Adrenal gland (tissue), 9 donors: ENCODE measurements at regions not wholly inside any gene's neighbourhood (a gene's known extent, or its start where the extent isn't known, plus 50 kb on each side); places are given as distances from the start of the nearest gene placed in this dataset.

Source experiments
- DNase-seq, 7 donors: peaks; one replicate each; pipeline ENCODE4 v3.0.0-alpha.2; 2019 to 2020
- H3K27ac ChIP-seq, 5 donors: fragments of 200-600 bp; sonication (generic) in 4 of 5; 1 replicate in 3 of 5; 2 replicates in 2 of 5; pipeline versions ENCODE4 v1.5.1 to v1.8.0; 2016 to 2020; ENCODE audit warnings: mild to moderate bottlenecking in 1 of 5
- H3K27me3 ChIP-seq: fragments of 200-600 bp; 2 replicates; pipeline ENCODE4 v1.8.0; 2021
- H3K36me3 ChIP-seq, 2 donors: fragments of 200-600 bp; replicated peaks in 1 of 2; 1 replicate in 1 of 2; 2 replicates in 1 of 2; pipeline versions ENCODE4 v1.5.1 to v1.8.0; 2018 to 2022
- H3K4me1 ChIP-seq, 2 donors: fragments of 200-600 bp; replicated peaks in 1 of 2; 1 replicate in 1 of 2; 2 replicates in 1 of 2; pipeline versions ENCODE4 v1.5.1 to v1.8.0; 2018 to 2021
- H3K4me3 ChIP-seq, 4 donors: fragments of 200-600 bp; sonication (generic) in 3 of 4; one replicate each; pipeline ENCODE4 v1.5.1; 2016 to 2018
- H3K9me3 ChIP-seq, 3 donors: fragments of 200-600 bp; sonication (generic) in 1 of 3; replicated peaks in 1 of 3; 1 replicate in 2 of 3; 2 replicates in 1 of 3; pipeline versions ENCODE4 v1.5.1 to v1.8.0; 2016 to 2021
- POLR2A ChIP-seq, 2 donors: fragments of 450-650 bp; IDR thresholded peaks; one replicate each; pipeline ENCODE4 v1.6.1; 2017; ENCODE audit warnings: antibody characterized with exemption in 2 of 2, mild to moderate bottlenecking in 2 of 2, moderate library complexity in 1 of 2
- WGBS, 4 donors: extraction: QIAGEN DNeasy Blood & Tissue Kit in 2 of 4; methylation state at CpG; one replicate each; pipeline versions ENCODE4 v1.1.5 to v1.1.7; 2013 to 2017; 5-methylcytosine and 5-hydroxymethylcytosine counted together
- intact Hi-C, 2 donors: fragments of 100-400 bp; cut with DNase I; formaldehyde crosslinking; loops; one replicate each; pipeline versions ENCODE4 v1.14.1 to v1.15.0; 2022 to 2023
- TF ChIP-seq, protein P1 (sequence below), 6 experiments: fragments of 450-650 bp in 4 of 6; fragments of 200-600 bp in 2 of 6; sonication (generic) in 1 of 6; IDR thresholded peaks; 1 replicate in 5 of 6; 2 replicates in 1 of 6; pipeline versions ENCODE4 v1.5.1 to v1.8.0; 2016 to 2021; ENCODE audit warnings: antibody characterized with exemption in 6 of 6, mild to moderate bottlenecking in 2 of 6, moderate library complexity in 1 of 6
- donor health status: healthy with polysubstance abuse.
- donor health status: Bipolar disorder and iron deficiency.
- donor health status: DM: yes; HTN: yes; CAD: no.
- donor health status: DM: no; HTN: no; CAD: no.
- donor health status: DM: no; HTN: no; CAD: no.

DNA sequence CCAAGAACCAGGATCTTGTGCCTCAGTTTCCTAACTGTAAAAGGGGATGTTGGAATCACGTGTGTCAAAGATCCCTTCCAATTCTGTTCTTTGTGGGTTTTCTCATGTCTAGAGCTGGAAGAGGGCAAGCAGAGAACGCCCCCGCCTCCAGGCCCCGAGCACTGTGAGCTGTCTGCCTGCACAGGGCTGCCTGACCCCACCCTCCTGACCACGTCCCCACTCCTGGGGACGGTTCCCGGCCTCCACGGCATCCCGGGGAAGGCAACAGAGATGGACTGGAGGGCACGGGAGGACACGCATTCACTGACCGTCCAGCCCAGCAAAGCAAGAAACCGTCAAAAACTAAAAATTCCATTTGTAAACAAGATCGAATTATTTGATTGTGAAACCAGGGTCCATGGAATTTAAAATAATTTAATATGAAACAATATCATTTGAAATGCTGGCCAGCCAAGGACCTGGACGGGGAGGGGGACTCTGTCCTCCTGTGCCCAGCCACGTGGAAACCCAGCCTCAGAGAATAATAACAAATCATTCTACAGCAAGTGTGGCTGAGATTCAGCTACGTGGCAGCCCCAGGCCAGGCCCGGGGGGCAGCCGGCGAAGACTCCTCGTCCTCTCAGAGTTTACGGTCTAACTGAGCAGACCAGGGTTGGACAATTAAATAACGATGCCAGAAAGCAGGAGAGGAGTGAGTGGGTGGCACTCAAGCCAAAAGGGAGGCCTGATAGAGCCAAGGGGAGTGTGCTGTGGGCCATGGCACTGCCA is 87.3 kb upstream of the DIO3 start:
- H3K27ac ChIP-seq = no peak overlapping the region
- intact Hi-C loops = no loop called here
- no peaks in the 10 kb centered on the region for H3K27me3 ChIP-seq
- H3K4me1 ChIP-seq = peaks cover 13 to 29% of the 10 kb centered on the region in 2 donors
- H3K4me3 ChIP-seq = no peak overlapping the region
- WGBS, 4 donors = 85 to 90% (median 89%) methylated on average over 23 of the region's 23 CpGs
- H3K36me3 ChIP-seq = no peaks in the 10 kb centered on the region
- no peaks in the 10 kb centered on the region for H3K9me3 ChIP-seq
- TF ChIP-seq, protein P1, sequence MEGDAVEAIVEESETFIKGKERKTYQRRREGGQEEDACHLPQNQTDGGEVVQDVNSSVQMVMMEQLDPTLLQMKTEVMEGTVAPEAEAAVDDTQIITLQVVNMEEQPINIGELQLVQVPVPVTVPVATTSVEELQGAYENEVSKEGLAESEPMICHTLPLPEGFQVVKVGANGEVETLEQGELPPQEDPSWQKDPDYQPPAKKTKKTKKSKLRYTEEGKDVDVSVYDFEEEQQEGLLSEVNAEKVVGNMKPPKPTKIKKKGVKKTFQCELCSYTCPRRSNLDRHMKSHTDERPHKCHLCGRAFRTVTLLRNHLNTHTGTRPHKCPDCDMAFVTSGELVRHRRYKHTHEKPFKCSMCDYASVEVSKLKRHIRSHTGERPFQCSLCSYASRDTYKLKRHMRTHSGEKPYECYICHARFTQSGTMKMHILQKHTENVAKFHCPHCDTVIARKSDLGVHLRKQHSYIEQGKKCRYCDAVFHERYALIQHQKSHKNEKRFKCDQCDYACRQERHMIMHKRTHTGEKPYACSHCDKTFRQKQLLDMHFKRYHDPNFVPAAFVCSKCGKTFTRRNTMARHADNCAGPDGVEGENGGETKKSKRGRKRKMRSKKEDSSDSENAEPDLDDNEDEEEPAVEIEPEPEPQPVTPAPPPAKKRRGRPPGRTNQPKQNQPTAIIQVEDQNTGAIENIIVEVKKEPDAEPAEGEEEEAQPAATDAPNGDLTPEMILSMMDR (IDR thresholded peaks at IDR 0.05) = no peak
- no peak for TF ChIP-seq POLR2A (IDR thresholded peaks at IDR 0.05)
- peak in 2 of 7 donors; percentile 12 to 27 for DNase-seq

DNA sequence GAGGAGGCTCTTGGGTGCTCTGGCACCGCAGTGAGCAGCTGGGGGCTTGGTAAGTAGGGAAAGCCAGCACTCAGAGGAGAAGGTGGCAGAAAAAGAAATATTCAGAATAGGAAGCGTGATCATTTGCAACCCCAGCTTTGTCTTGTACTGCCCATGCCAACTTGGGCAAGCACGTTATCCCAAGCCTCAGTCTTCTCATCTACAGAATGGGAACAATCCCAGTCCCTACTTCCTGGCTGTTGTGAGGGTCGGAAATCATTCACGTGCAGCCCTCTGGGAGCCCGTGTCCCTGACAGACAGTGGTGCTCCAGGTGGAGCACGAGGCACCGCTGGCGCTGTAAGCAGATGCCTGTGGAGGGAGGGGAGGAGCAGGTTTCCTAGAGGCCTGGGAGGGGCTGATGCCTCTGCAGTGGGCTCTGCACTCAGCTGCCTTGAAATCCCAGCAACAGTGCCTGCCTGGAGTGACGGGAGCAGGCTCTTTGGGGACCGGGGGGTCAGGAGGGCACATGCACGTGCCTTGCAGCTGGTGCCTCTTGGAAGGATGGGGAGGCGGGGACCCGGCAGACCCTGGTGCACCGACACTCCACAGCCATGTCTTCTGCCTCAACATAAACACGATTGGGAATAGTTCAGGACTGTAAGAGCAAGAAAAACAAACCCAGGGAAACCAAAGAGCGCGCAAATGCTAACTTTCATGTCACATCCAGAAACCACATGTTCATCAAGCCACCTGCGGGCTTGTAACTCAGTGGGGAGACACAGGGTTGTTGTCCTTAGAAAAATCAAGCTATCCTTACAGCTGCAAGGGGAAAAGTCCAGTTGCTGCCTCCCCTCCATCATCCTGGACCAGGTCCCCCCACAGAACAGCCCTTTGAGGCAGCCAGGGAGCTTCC is 86.5 kb upstream of the DIO3 start:
- 80 to 87% (median 84%) methylated on average over 12 to 19 of the region's 19 CpGs for WGBS, 4 donors
- DNase-seq = peak in 2 of 7 donors; percentile 16 to 46
- peak overlapping the region in 1 of 4 donors; percentile 26 for H3K4me3 ChIP-seq
- peak overlapping the region in 2 of 5 donors; percentile 62 to 74 for H3K27ac ChIP-seq
- H3K27me3 ChIP-seq = no peaks in the 10 kb centered on the region
- H3K9me3 ChIP-seq = no peaks in the 10 kb centered on the region
- H3K36me3 ChIP-seq = no peaks in the 10 kb centered on the region
- H3K4me1 ChIP-seq = peaks cover 13 to 29% of the 10 kb centered on the region in 2 donors
- TF ChIP-seq, protein P1 (IDR thresholded peaks at IDR 0.05) = no peak
- no peak for TF ChIP-seq POLR2A (IDR thresholded peaks at IDR 0.05)
- intact Hi-C loops = no loop called here

DNA sequence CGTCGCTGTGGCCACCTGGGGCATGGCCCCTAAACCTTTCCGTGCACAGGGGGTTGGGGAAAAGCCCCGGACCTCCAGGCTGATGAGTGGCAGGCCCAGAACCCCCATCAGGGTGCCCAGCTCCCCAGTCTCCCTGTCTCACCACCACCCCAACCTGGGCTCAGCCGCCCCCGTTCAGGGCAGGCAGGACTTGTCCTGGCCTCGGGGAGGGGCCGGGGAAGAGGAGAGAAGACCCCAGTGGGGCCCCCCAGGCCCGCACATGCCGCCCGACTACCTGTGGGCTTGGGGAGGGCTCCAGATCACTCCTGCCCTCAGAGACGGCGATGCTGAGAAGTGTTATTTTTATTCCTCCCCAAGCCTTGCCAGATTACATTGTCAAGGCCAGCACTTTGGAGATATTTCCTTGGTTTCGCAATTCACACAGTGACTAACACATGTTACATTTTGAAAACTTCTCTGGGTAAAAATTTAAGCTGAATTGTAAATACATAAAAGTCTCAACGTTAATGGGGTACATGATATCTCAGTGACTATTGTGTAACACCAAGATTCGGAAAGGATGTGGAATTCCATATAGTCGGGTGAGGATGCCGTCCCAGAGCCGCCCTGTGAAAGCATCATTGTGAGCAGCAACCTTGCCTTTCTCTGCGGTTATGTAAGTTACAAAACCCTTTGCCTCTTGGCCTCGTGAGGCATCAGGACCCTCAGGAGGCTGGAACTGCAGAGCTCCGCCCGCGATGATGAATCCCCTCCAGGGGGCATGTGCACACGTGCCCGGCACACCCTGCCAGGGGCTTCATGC is 85.6 kb upstream of the DIO3 start:
- H3K9me3 ChIP-seq = no peaks in the 10 kb centered on the region
- H3K27me3 ChIP-seq = no peaks in the 10 kb centered on the region
- WGBS, 4 donors = 26 to 35% (median 33%) methylated on average over 16 to 26 of the region's 26 CpGs
- peak overlapping the region in 3 of 5 donors; percentile 62 to 84 (median 74) for H3K27ac ChIP-seq
- TF ChIP-seq, protein P1 (IDR thresholded peaks at IDR 0.05) = no peak
- TF ChIP-seq POLR2A (IDR thresholded peaks at IDR 0.05) = peak in 1 of 2 donors; percentile 4
- H3K4me1 ChIP-seq = peaks cover 13 to 29% of the 10 kb centered on the region in 2 donors
- peak overlapping the region in 1 of 4 donors; percentile 26 for H3K4me3 ChIP-seq
- intact Hi-C loops = no loop called here
- no peaks in the 10 kb centered on the region for H3K36me3 ChIP-seq
- peak; percentile 50 to 67 (median 59) for DNase-seq
